ENCODE measurements at regions not wholly inside any gene's neighbourhood (a gene's known extent, or its start where the extent isn't known, plus 50 kb on each side); places are given as distances from the start of the nearest gene placed in this dataset.

DNA sequence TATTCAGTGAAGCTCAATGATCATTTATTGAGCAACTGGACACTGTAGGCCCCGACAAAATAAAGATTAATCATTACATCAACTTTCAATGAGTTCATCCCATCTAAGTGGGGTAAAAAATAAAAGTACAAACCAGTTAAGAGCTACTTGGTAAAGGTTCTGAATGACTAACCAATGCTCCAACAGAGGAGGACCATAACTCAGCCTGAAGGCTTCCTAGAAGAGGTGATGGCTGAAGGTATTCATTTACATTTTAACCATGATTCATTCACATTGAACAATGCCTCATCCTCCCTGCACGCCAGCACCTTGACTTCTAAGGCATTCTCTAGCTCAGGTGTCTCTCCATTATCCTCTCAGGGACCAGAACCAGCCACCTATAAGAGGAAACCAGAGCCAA, 201.4 kb downstream of the ZNF462 start:
- no peak overlapping the region for H3K23ac ChIP-seq (ENCODE audit: insufficient read length)
- H4K91ac ChIP-seq (replicated peaks; ENCODE audit: insufficient read length, low read length), result no peak overlapping the region
- no peaks in the 10 kb centered on the region for H3K9me3 ChIP-seq (ENCODE audit: insufficient read depth in 2 of 2, low read depth in 1 of 2, low read length in 1 of 2)
- no peak overlapping the region for H2BK12ac ChIP-seq (ENCODE audit: low read depth, low read length)
- no peaks in the 10 kb centered on the region; a peak in 1 of 7 replicates for H3K4me1 ChIP-seq (replicated peaks in 1 of 4; ENCODE audit: control insufficient read depth in 3 of 4, insufficient read depth in 4 of 4, low read length in 3 of 4)
- H2BK120ac ChIP-seq (replicated peaks; ENCODE audit: low read depth, low read length), result no peak overlapping the region
- no peak for TF ChIP-seq KDM4A (IDR thresholded peaks at IDR 0.05; ENCODE audit: low read depth, low read length, severe bottlenecking)
- TF ChIP-seq NANOG (IDR thresholded peaks at IDR 0.05; ENCODE audit: insufficient read depth, low read depth, low read length, poor library complexity, severe bottlenecking), result no peak
- no peak for TF ChIP-seq BCL11A (IDR thresholded peaks at IDR 0.05; ENCODE audit: low read depth in 2 of 2, low read length in 2 of 2)
- no peak for TF ChIP-seq SAP30 (IDR thresholded peaks at IDR 0.05; ENCODE audit: insufficient read depth, insufficient replicate concordance, low read length)
- no peak for TF ChIP-seq KDM1A (IDR thresholded peaks at IDR 0.05; ENCODE audit: borderline replicate concordance, low read length)
- TF ChIP-seq SIRT6 (IDR thresholded peaks at IDR 0.05; ENCODE audit: low read length), result no peak
- H2AFZ ChIP-seq (ENCODE audit: low read length), result no peak overlapping the region
- no peak overlapping the region for H3K4me2 ChIP-seq (ENCODE audit: insufficient read depth in 1 of 2, low read depth in 2 of 2, low read length in 2 of 2)
- H3K9ac ChIP-seq (replicated peaks in 1 of 4; ENCODE audit: extremely low read depth in 1 of 4, low read depth in 3 of 4, low read length in 3 of 4), result no peak overlapping the region
- ChIA-PET POLR2A (ENCODE audit: partially characterized antibody) (interaction anchor here (0.9 kb wide), 1 partner anchor 14 kb away, joined by 3 read pairs; no protein-coding TSS in a partner anchor), CTCF (ENCODE audit: partially characterized antibody) (interaction anchor here (0.6 to 3.5 kb wide), 5 partner anchors 9 to 398 kb away, joined by 3 to 8 read pairs (median 3); no protein-coding TSS in a partner anchor)
- H2AK5ac ChIP-seq (ENCODE audit: low read depth, low read length), result no peak overlapping the region
- H2BK15ac ChIP-seq (ENCODE audit: low read length), result no peak overlapping the region
- H4K20me1 ChIP-seq (replicated peaks in 1 of 2; ENCODE audit: control insufficient read depth in 1 of 2, insufficient read depth in 2 of 2, low read length in 2 of 2), result no peaks in the 10 kb centered on the region
- H4K8ac ChIP-seq (ENCODE audit: extremely low read depth, insufficient read depth, low read length), result no peak overlapping the region
- no peak overlapping the region for H3K4ac ChIP-seq (replicated peaks; ENCODE audit: insufficient read length, low read depth, low read length)
- H3K56ac ChIP-seq (replicated peaks; ENCODE audit: insufficient read length, low read depth, low read length), result no peak overlapping the region
- no peak overlapping the region for H2BK20ac ChIP-seq (ENCODE audit: low read length)
- H4K5ac ChIP-seq (ENCODE audit: insufficient read length, low read depth, low read length), result no peak overlapping the region
- no peaks in the 10 kb centered on the region for H3K79me1 ChIP-seq (ENCODE audit: low read depth, low read length)
- no peak overlapping the region for H3K14ac ChIP-seq (ENCODE audit: insufficient read length)
- H3K4me3 ChIP-seq (ENCODE audit: extremely low read depth in 1 of 4, insufficient read depth in 2 of 4, low read depth in 3 of 4, low read length in 4 of 4), result no peak overlapping the region
- DNase-seq (ENCODE audit: low read depth in 1 of 2, low spot score in 2 of 2), result no peak
- no peaks in the 10 kb centered on the region for H3K36me3 ChIP-seq (ENCODE audit: control insufficient read depth in 2 of 4, insufficient read depth in 4 of 4, low read length in 3 of 4)
- WGBS, 2 experiments (ENCODE audit: extremely low coverage in 1 of 2, insufficient coverage in 1 of 2, insufficient read length in 1 of 2, insufficient replicate concordance in 2 of 2, low coverage in 1 of 2, low lambda C conversion rate in 2 of 2, missing lambda C conversion rate in 1 of 2), result 84% methylated on average over 2 of the region's 2 CpGs; no CpG with 5 or more reads in 1 of the 2 experiments
- FAIRE-seq, result no peak
- no peak overlapping the region for H2BK5ac ChIP-seq (ENCODE audit: low read depth, low read length)
- H3K27me3 ChIP-seq (replicated peaks in 1 of 4; ENCODE audit: control insufficient read depth in 3 of 4, extremely low read depth in 1 of 4, insufficient read depth in 3 of 4, low read length in 3 of 4), result no peaks in the 10 kb centered on the region; a peak in 1 of 7 replicates
- H3K23me2 ChIP-seq (ENCODE audit: low read depth, low read length), result no peaks in the 10 kb centered on the region
- no peak overlapping the region for H3K18ac ChIP-seq (ENCODE audit: extremely low read depth, low read length)
- H3K79me2 ChIP-seq (ENCODE audit: control insufficient read depth in 1 of 2, insufficient read depth in 2 of 2, low read length in 2 of 2), result no peaks in the 10 kb centered on the region
- H3K27ac ChIP-seq (ENCODE audit: low read depth, low read length), result no peak overlapping the region
